Activated CD4-positive, CD25-positive, alpha-beta regulatory T cell treated with anti-CD3 and anti-CD28 coated beads, Interleukin-2, amount 50 U/mL, for 24 hours (primary cell): ENCODE measurements at regions not wholly inside any gene's neighbourhood (a gene's known extent, or its start where the extent isn't known, plus 50 kb on each side); places are given as distances from the start of the nearest gene placed in this dataset.

Experiments used
- ATAC-seq, 2 donors: fragments of 150-1000 bp; cut with Tn5 transposase; one replicate each; pipeline ENCODE4 v1.10.0; 2021; ENCODE audit warnings: mild to moderate bottlenecking in 1 of 2, moderate library complexity in 1 of 2

GRCh38 chr3:22907161-22907780 is 295.9 kb upstream of the UBE2E2 start:
- no peak for ATAC-seq

- no peak for ATAC-seq
Measured at GRCh38 chr3:22907796-22908195, 295.3 kb upstream of the UBE2E2 start.

- no peak for ATAC-seq
Measured at GRCh38 chr3:22908989-22909507, 294.1 kb upstream of the UBE2E2 start.

GRCh38 chr3:22916933-22917332 is 286.2 kb upstream of the UBE2E2 start:
- no peak for ATAC-seq

GRCh38 chr3:22920006-22920405 is 283.1 kb upstream of the UBE2E2 start:
- no peak for ATAC-seq

- no peak for ATAC-seq
Measured at GRCh38 chr3:22922317-22922716, 280.8 kb upstream of the UBE2E2 start.

- ATAC-seq: no peak
Measured at GRCh38 chr3:22923711-22924110, 279.4 kb upstream of the UBE2E2 start.

GRCh38 chr3:22928216-22929110 is 274.7 kb upstream of the UBE2E2 start:
- ATAC-seq: no peak

GRCh38 chr3:22933051-22933840 is 269.9 kb upstream of the UBE2E2 start:
- no peak for ATAC-seq

- ATAC-seq: no peak
Measured at GRCh38 chr3:22933841-22934116, 269.3 kb upstream of the UBE2E2 start.

GRCh38 chr3:22935040-22935439 is 268.1 kb upstream of the UBE2E2 start:
- ATAC-seq: no peak

GRCh38 chr3:22937536-22937935 is 265.6 kb upstream of the UBE2E2 start:
- ATAC-seq: no peak

- ATAC-seq: no peak
Measured at GRCh38 chr3:22938739-22939138, 264.4 kb upstream of the UBE2E2 start.

- no peak for ATAC-seq
Measured at GRCh38 chr3:22939349-22939748, 263.8 kb upstream of the UBE2E2 start.

GRCh38 chr3:22940285-22940684 is 262.8 kb upstream of the UBE2E2 start:
- no peak for ATAC-seq

- no peak for ATAC-seq
Measured at GRCh38 chr3:22942981-22943380, 260.1 kb upstream of the UBE2E2 start.

GRCh38 chr3:22947851-22948250 is 255.3 kb upstream of the UBE2E2 start:
- ATAC-seq: no peak

- ATAC-seq: no peak
Measured at GRCh38 chr3:22951910-22952309, 251.2 kb upstream of the UBE2E2 start.

GRCh38 chr3:22952860-22953259 is 250.3 kb upstream of the UBE2E2 start:
- no peak for ATAC-seq

GRCh38 chr3:22959593-22959992 is 243.5 kb upstream of the UBE2E2 start:
- ATAC-seq: peak in 1 of 2 donors; percentile 53

GRCh38 chr3:22960105-22960984 is 242.8 kb upstream of the UBE2E2 start:
- no peak for ATAC-seq

- ATAC-seq: no peak
Measured at GRCh38 chr3:22962244-22962643, 240.9 kb upstream of the UBE2E2 start.
